HEK293 (cell line): ENCODE measurements at regions not wholly inside any gene's neighbourhood (a gene's known extent, or its start where the extent isn't known, plus 50 kb on each side); places are given as distances from the start of the nearest gene placed in this dataset.

ENCODE experiments used
- CTCF ChIA-PET: fragments of 350-600 bp; formaldehyde crosslinking; extraction: SDS; loops from one replicate; lab custom pipeline; 2021; ENCODE audit warnings: antibody characterized with exemption; lab: Yijun Ruan, JAX
- POLR2A ChIA-PET: fragments of 300-600 bp; formaldehyde crosslinking; extraction: SDS; loops from one replicate; lab custom pipeline; 2020; ENCODE audit warnings: antibody characterized with exemption, inconsistent platforms; lab: Yijun Ruan, JAX
- H3K27ac ChIP-seq: fragments of 200-500 bp; sonication (Bioruptor generic); 2 replicates; pipeline ENCODE4 v1.5.1; 2014; ENCODE audit warnings: low read depth, low read length, control low read depth, inconsistent platforms; ENCODE audit errors: extremely low read depth
- H3K36me3 ChIP-seq, 2 experiments: fragments of 200-500 bp in 1 of 2; sonication (Bioruptor generic) in 1 of 2; 1 replicate in 1 of 2; 2 replicates in 1 of 2; pipeline ENCODE4 v1.5.1; 2014 to 2017; ENCODE audit warnings: inconsistent platforms in 2 of 2, low read length in 2 of 2; ENCODE audit not compliant: control insufficient read depth in 2 of 2, insufficient read depth in 1 of 2
- H3K4me1 ChIP-seq: fragments of 200-500 bp; sonication (Bioruptor generic); 2 replicates; pipeline ENCODE4 v1.5.1; 2014; ENCODE audit warnings: mild to moderate bottlenecking, low read length, inconsistent platforms; ENCODE audit not compliant: control insufficient read depth, insufficient read depth
- H3K4me3 ChIP-seq: 2 replicates; pipeline ENCODE4 v1.5.1; 2011; ENCODE audit warnings: low read depth, mild to moderate bottlenecking, control low read depth, low read length, moderate library complexity
- H3K9me3 ChIP-seq: fragments of 200-500 bp; sonication (Bioruptor generic); 2 replicates; pipeline ENCODE4 v1.5.1; 2014; ENCODE audit warnings: low read depth, low read length, inconsistent platforms; ENCODE audit not compliant: control insufficient read depth, insufficient read depth
- HOXC10 ChIP-seq: sonication (generic); formaldehyde crosslinking; IDR thresholded peaks from 2 replicates; pipeline ENCODE4 v1.8.1; 2023; ENCODE audit warnings: mild to moderate bottlenecking, missing genetic modification reagents
- KLF1 ChIP-seq: fragments of 450-650 bp; formaldehyde crosslinking; IDR thresholded peaks from 2 replicates; pipeline ENCODE4 v1.5.1; 2016; ENCODE audit warnings: missing biosample characterization, missing genetic modification characterization
- KLF8 ChIP-seq: fragments of 450-650 bp; formaldehyde crosslinking; IDR thresholded peaks from 2 replicates; pipeline ENCODE4 v1.5.1; 2016; ENCODE audit warnings: missing biosample characterization, missing genetic modification characterization
- PRDM1 ChIP-seq: fragments of 450-650 bp; formaldehyde crosslinking; IDR thresholded peaks from 2 replicates; pipeline ENCODE4; 2016; ENCODE audit warnings: missing biosample characterization, missing genetic modification characterization
- TRIM28 ChIP-seq: IDR thresholded peaks from 2 replicates; pipeline ENCODE4 v1.6.1; 2011; ENCODE audit warnings: low read length, control low read depth, borderline replicate concordance
- WT1 ChIP-seq: fragments of 450-650 bp; formaldehyde crosslinking; IDR thresholded peaks from 2 replicates; pipeline ENCODE4 v1.5.1; 2016; ENCODE audit warnings: missing biosample characterization, missing genetic modification characterization
- ZBTB20 ChIP-seq: fragments of 450-650 bp; formaldehyde crosslinking; IDR thresholded peaks from 2 replicates; pipeline ENCODE4 v1.5.1; 2016; ENCODE audit warnings: missing biosample characterization, missing genetic modification characterization
- ZBTB7A ChIP-seq: fragments of 450-650 bp; formaldehyde crosslinking; IDR thresholded peaks from 2 replicates; pipeline ENCODE4 v1.5.1; 2016; ENCODE audit warnings: low read depth, missing biosample characterization, missing genetic modification characterization
- ZNF146 ChIP-seq: fragments of 450-650 bp; formaldehyde crosslinking; IDR thresholded peaks from 2 replicates; pipeline ENCODE4 v1.5.1; 2016; ENCODE audit warnings: missing biosample characterization, missing genetic modification characterization
- ZNF175 ChIP-seq: fragments of 450-650 bp; formaldehyde crosslinking; IDR thresholded peaks from 2 replicates; pipeline ENCODE4 v1.5.1; 2016; ENCODE audit warnings: missing biosample characterization, missing genetic modification characterization
- ZNF23 ChIP-seq: fragments of 450-650 bp; formaldehyde crosslinking; IDR thresholded peaks from 2 replicates; pipeline ENCODE4 v1.5.1; 2016; ENCODE audit warnings: missing biosample characterization, missing genetic modification characterization, borderline replicate concordance
- ZNF274 ChIP-seq, 2 experiments: fragments of 200-500 bp in 1 of 2; fragments of 450-650 bp in 1 of 2; sonication (Bioruptor generic) in 1 of 2; formaldehyde crosslinking in 1 of 2; IDR thresholded peaks; 2 replicates each; pipeline versions ENCODE4 v1.5.1 to v1.6.1; 2014 to 2016; ENCODE audit warnings: borderline replicate concordance in 1 of 2, inconsistent platforms in 1 of 2, low read length in 1 of 2, missing biosample characterization in 1 of 2, missing genetic modification characterization in 1 of 2
- ZNF302 ChIP-seq: fragments of 450-650 bp; formaldehyde crosslinking; IDR thresholded peaks from 2 replicates; pipeline ENCODE4 v1.5.1; 2016; ENCODE audit warnings: missing biosample characterization, missing genetic modification characterization, low read depth
- ZNF354C ChIP-seq: fragments of 450-650 bp; formaldehyde crosslinking; IDR thresholded peaks from 2 replicates; pipeline ENCODE4 v1.5.1; 2016; ENCODE audit warnings: missing biosample characterization, missing genetic modification characterization, low read depth, borderline replicate concordance
- ZNF423 ChIP-seq: fragments of 450-650 bp; formaldehyde crosslinking; IDR thresholded peaks from 2 replicates; pipeline ENCODE4 v1.5.1; 2016; ENCODE audit warnings: missing biosample characterization, missing genetic modification characterization
- ZNF548 ChIP-seq: fragments of 450-650 bp; formaldehyde crosslinking; IDR thresholded peaks from 2 replicates; pipeline ENCODE4 v1.5.1; 2016; ENCODE audit warnings: missing biosample characterization, missing genetic modification characterization
- ZNF549 ChIP-seq: fragments of 450-650 bp; IDR thresholded peaks from 2 replicates; pipeline ENCODE4 v1.5.1; 2018; ENCODE audit warnings: missing biosample characterization, missing genetic modification characterization, mild to moderate bottlenecking, inconsistent platforms, moderate library complexity
- ZNF558 ChIP-seq: fragments of 450-650 bp; formaldehyde crosslinking; IDR thresholded peaks from 2 replicates; pipeline ENCODE4 v1.5.1; 2016; ENCODE audit warnings: missing biosample characterization, missing genetic modification characterization
- ZNF585B ChIP-seq: fragments of 450-650 bp; formaldehyde crosslinking; IDR thresholded peaks from 2 replicates; pipeline ENCODE4 v1.5.1; 2016; ENCODE audit warnings: missing biosample characterization, missing genetic modification characterization
- ZNF596 ChIP-seq: fragments of 450-650 bp; IDR thresholded peaks from 2 replicates; pipeline ENCODE4 v1.5.0; 2018; ENCODE audit warnings: missing biosample characterization, mild to moderate bottlenecking, missing genetic modification characterization, moderate library complexity
- ZNF843 ChIP-seq: fragments of 450-650 bp; formaldehyde crosslinking; IDR thresholded peaks from 2 replicates; pipeline ENCODE4 v1.5.1; 2016; ENCODE audit warnings: missing biosample characterization, missing genetic modification characterization
- ZXDB ChIP-seq: fragments of 450-650 bp; formaldehyde crosslinking; IDR thresholded peaks from 2 replicates; pipeline ENCODE4 v1.5.1; 2016; ENCODE audit warnings: missing biosample characterization, missing genetic modification characterization
- TF ChIP-seq, protein P1 (sequence below): fragments of 450-650 bp; formaldehyde crosslinking; IDR thresholded peaks from 2 replicates; pipeline ENCODE4 v1.5.1; 2016; ENCODE audit warnings: missing biosample characterization, missing genetic modification characterization
- TF ChIP-seq, protein P2 (sequence below): fragments of 450-650 bp; formaldehyde crosslinking; IDR thresholded peaks from 2 replicates; pipeline ENCODE4 v1.5.1; 2016; ENCODE audit warnings: missing biosample characterization, missing genetic modification characterization, borderline replicate concordance
- TF ChIP-seq, protein P3 (sequence below): fragments of 450-650 bp; formaldehyde crosslinking; IDR thresholded peaks from 2 replicates; pipeline ENCODE4 v1.5.1; 2016; ENCODE audit warnings: missing biosample characterization, missing genetic modification characterization
- TF ChIP-seq, protein P4 (sequence below): fragments of 450-650 bp; formaldehyde crosslinking; IDR thresholded peaks from 2 replicates; pipeline ENCODE4 v1.5.1; 2017; ENCODE audit warnings: missing biosample characterization, missing genetic modification characterization
- TF ChIP-seq, protein P5 (sequence below): fragments of 450-650 bp; formaldehyde crosslinking; IDR thresholded peaks from 2 replicates; pipeline ENCODE4 v1.5.1; 2016; ENCODE audit warnings: missing biosample characterization, missing genetic modification characterization
- TF ChIP-seq, protein P6 (sequence below): fragments of 450-650 bp; formaldehyde crosslinking; IDR thresholded peaks from 2 replicates; pipeline ENCODE4 v1.5.1; 2017; ENCODE audit warnings: missing biosample characterization, mild to moderate bottlenecking, missing genetic modification characterization, moderate library complexity
- TF ChIP-seq, protein P7 (sequence below): fragments of 450-650 bp; formaldehyde crosslinking; IDR thresholded peaks from 2 replicates; pipeline ENCODE4; 2016; ENCODE audit warnings: missing biosample characterization, missing genetic modification characterization

DNA sequence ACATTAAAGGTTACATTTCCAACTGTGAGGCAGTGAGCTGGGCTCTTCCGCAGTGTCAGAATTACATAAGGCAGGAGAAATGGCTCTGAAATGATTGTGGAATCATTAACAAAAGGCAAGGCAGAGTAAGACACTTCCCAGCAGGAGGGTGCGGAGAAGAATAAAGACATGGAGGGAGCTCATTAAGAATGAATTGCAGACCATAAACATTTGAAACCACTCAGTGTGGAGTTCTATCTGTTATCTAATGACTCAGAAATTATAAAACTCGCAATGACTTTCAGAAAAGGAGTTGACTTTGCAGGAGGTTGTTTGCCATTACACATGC lies 77.0 kb downstream of the SMIM21 start:
- Histone ChIP-seq H3K27ac (0 out of 2 replicates have a peak overlapping the region, but pooled peaks have one; percentile 24), H3K4me3 (no peak overlapping the region), H3K36me3 (no peaks in the 10 kb centered on the region), H3K9me3 (peaks cover 2% of the 10 kb centered on the region), H3K4me1 (peaks cover 8% of the 10 kb centered on the region; the same call in 1 of the 2 replicates)
- ChIA-PET POLR2A (interaction anchor here (0.6 kb wide), 1 partner anchor 141 kb away, joined by 3 read pairs; the partner anchor contains the start of gene PTGR3), CTCF (interaction anchor here (0.6 kb wide), 1 partner anchor 140 kb away, joined by 3 read pairs; the partner anchor contains the start of gene TSHZ1)
- TF ChIP-seq PRDM1 (tag by site-specific recombination): no peak
- TF ChIP-seq ZNF548: no peak
- peak; percentile 70 for TF ChIP-seq WT1 (tag by site-specific recombination)
- TF ChIP-seq ZNF302 (tag by site-specific recombination): no peak
- TF ChIP-seq, protein P1, sequence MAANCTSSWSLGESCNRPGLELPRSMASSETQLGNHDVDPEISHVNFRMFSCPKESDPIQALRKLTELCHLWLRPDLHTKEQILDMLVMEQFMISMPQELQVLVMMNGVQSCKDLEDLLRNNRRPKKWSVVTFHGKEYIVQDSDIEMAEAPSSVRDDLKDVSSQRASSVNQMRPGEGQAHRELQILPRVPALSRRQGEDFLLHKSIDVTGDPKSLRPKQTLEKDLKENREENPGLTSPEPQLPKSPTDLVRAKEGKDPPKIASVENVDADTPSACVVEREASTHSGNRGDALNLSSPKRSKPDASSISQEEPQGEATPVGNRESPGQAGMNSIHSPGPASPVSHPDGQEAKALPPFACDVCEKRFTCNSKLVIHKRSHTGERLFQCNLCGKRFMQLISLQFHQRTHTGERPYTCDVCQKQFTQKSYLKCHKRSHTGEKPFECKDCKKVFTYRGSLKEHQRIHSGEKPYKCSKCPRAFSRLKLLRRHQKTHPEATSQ (tag by site-specific recombination): no peak
- TF ChIP-seq, protein P2, sequence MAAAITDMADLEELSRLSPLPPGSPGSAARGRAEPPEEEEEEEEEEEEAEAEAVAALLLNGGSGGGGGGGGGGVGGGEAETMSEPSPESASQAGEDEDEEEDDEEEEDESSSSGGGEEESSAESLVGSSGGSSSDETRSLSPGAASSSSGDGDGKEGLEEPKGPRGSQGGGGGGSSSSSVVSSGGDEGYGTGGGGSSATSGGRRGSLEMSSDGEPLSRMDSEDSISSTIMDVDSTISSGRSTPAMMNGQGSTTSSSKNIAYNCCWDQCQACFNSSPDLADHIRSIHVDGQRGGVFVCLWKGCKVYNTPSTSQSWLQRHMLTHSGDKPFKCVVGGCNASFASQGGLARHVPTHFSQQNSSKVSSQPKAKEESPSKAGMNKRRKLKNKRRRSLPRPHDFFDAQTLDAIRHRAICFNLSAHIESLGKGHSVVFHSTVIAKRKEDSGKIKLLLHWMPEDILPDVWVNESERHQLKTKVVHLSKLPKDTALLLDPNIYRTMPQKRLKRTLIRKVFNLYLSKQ (tag by site-specific recombination): no peak
- no peak for TF ChIP-seq ZNF558 (tag by site-specific recombination)
- no peak for TF ChIP-seq ZBTB20
- TF ChIP-seq ZNF596 (tag by site-specific recombination): no peak
- TF ChIP-seq, protein P3, sequence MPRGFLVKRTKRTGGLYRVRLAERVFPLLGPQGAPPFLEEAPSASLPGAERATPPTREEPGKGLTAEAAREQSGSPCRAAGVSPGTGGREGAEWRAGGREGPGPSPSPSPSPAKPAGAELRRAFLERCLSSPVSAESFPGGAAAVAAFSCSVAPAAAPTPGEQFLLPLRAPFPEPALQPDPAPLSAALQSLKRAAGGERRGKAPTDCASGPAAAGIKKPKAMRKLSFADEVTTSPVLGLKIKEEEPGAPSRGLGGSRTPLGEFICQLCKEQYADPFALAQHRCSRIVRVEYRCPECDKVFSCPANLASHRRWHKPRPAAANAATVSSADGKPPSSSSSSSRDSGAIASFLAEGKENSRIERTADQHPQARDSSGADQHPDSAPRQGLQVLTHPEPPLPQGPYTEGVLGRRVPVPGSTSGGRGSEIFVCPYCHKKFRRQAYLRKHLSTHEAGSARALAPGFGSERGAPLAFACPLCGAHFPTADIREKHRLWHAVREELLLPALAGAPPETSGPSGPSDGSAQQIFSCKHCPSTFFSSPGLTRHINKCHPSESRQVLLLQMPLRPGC (tag by site-specific recombination): no peak
- 0 out of 2 replicates have a peak, but pooled peaks have one; percentile 16 for TF ChIP-seq ZXDB (tag by site-specific recombination)
- TF ChIP-seq ZNF23: no peak
- no peak for TF ChIP-seq ZNF175
- TF ChIP-seq, protein P4, sequence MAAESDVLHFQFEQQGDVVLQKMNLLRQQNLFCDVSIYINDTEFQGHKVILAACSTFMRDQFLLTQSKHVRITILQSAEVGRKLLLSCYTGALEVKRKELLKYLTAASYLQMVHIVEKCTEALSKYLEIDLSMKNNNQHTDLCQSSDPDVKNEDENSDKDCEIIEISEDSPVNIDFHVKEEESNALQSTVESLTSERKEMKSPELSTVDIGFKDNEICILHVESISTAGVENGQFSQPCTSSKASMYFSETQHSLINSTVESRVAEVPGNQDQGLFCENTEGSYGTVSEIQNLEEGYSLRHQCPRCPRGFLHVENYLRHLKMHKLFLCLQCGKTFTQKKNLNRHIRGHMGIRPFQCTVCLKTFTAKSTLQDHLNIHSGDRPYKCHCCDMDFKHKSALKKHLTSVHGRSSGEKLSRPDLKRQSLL (tag by site-specific recombination): 0 out of 2 replicates have a peak, but pooled peaks have one; percentile 6
- no peak for TF ChIP-seq ZNF354C (tag by site-specific recombination)
- TF ChIP-seq, protein P5, sequence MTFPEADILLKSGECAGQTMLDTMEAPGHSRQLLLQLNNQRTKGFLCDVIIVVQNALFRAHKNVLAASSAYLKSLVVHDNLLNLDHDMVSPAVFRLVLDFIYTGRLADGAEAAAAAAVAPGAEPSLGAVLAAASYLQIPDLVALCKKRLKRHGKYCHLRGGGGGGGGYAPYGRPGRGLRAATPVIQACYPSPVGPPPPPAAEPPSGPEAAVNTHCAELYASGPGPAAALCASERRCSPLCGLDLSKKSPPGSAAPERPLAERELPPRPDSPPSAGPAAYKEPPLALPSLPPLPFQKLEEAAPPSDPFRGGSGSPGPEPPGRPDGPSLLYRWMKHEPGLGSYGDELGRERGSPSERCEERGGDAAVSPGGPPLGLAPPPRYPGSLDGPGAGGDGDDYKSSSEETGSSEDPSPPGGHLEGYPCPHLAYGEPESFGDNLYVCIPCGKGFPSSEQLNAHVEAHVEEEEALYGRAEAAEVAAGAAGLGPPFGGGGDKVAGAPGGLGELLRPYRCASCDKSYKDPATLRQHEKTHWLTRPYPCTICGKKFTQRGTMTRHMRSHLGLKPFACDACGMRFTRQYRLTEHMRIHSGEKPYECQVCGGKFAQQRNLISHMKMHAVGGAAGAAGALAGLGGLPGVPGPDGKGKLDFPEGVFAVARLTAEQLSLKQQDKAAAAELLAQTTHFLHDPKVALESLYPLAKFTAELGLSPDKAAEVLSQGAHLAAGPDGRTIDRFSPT: peak; percentile 84
- TF ChIP-seq KLF1 (tag by site-specific recombination): no peak
- TF ChIP-seq ZNF585B: no peak
- no peak for TF ChIP-seq ZNF549
- TF ChIP-seq, protein P6, sequence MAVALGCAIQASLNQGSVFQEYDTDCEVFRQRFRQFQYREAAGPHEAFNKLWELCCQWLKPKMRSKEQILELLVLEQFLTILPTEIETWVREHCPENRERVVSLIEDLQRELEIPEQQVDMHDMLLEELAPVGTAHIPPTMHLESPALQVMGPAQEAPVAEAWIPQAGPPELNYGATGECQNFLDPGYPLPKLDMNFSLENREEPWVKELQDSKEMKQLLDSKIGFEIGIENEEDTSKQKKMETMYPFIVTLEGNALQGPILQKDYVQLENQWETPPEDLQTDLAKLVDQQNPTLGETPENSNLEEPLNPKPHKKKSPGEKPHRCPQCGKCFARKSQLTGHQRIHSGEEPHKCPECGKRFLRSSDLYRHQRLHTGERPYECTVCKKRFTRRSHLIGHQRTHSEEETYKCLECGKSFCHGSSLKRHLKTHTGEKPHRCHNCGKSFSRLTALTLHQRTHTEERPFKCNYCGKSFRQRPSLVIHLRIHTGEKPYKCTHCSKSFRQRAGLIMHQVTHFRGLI (tag by site-specific recombination): no peak
- no peak for TF ChIP-seq ZNF423
- peak; percentile 83 for TF ChIP-seq ZNF843 (tag by site-specific recombination)
- no peak for TF ChIP-seq ZBTB7A (tag by site-specific recombination)
- no peak for TF ChIP-seq KLF8 (tag by site-specific recombination)
- TF ChIP-seq ZNF146 (tag by site-specific recombination): no peak
- TF ChIP-seq HOXC10 (CRISPR knock-in tag): no peak
- TF ChIP-seq ZNF274 (IDR thresholded peaks at IDR 0.05; ENCODE audit: low read length): no peak
- TF ChIP-seq ZNF274 (tag by site-specific recombination; IDR thresholded peaks at IDR 0.05; ENCODE audit: borderline replicate concordance): no peak
- TF ChIP-seq TRIM28: no peak
- TF ChIP-seq, protein P7, sequence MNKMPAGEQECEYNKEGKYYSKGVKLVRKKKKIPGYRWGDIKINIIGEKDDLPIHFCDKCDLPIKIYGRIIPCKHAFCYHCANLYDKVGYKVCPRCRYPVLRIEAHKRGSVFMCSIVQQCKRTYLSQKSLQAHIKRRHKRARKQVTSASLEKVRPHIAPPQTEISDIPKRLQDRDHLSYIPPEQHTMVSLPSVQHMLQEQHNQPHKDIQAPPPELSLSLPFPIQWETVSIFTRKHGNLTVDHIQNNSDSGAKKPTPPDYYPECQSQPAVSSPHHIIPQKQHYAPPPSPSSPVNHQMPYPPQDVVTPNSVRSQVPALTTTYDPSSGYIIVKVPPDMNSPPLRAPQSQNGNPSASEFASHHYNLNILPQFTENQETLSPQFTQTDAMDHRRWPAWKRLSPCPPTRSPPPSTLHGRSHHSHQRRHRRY (tag by site-specific recombination): no peak
